ENCODE measurements at regions not wholly inside any gene's neighbourhood (a gene's known extent, or its start where the extent isn't known, plus 50 kb on each side); places are given as distances from the start of the nearest gene placed in this dataset.

DNA sequence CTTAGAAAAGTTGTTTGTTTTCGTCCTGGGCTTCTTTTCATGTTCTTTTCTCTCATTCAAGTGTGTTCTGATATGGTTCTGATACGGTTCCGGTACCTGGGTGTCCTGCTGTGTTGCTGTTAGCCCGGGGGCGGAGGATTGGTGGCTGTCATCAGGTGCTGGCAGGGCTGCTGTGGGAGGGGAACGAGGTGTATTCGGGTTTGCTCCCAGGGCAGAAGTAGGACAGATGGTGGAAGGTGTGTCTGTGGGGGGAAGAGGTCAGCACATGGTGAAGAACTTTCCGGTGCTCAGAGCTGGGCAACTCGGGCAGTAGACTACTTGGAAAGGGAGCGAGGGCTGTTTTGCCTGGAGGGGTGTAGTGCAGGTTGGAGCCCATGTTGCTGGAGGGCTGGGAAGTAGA lies 70.2 kb downstream of the SLC25A47 start:
- Histone ChIP-seq H3K4me1 (peaks cover 9 to 26% of the 10 kb centered on the region in 2 donors), H3K36me3 (no peaks in the 10 kb centered on the region), H3K27me3 (no peaks in the 10 kb centered on the region), H3K27ac (no peak overlapping the region), H3K9me3 (no peaks in the 10 kb centered on the region), H3K4me3 (no peak overlapping the region)
- TF ChIP-seq, protein P1, sequence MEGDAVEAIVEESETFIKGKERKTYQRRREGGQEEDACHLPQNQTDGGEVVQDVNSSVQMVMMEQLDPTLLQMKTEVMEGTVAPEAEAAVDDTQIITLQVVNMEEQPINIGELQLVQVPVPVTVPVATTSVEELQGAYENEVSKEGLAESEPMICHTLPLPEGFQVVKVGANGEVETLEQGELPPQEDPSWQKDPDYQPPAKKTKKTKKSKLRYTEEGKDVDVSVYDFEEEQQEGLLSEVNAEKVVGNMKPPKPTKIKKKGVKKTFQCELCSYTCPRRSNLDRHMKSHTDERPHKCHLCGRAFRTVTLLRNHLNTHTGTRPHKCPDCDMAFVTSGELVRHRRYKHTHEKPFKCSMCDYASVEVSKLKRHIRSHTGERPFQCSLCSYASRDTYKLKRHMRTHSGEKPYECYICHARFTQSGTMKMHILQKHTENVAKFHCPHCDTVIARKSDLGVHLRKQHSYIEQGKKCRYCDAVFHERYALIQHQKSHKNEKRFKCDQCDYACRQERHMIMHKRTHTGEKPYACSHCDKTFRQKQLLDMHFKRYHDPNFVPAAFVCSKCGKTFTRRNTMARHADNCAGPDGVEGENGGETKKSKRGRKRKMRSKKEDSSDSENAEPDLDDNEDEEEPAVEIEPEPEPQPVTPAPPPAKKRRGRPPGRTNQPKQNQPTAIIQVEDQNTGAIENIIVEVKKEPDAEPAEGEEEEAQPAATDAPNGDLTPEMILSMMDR (IDR thresholded peaks at IDR 0.05) = no peak
- no peak for ATAC-seq
- no peak for DNase-seq
- intact Hi-C loops (cut with DNase I) = no loop called here

DNA sequence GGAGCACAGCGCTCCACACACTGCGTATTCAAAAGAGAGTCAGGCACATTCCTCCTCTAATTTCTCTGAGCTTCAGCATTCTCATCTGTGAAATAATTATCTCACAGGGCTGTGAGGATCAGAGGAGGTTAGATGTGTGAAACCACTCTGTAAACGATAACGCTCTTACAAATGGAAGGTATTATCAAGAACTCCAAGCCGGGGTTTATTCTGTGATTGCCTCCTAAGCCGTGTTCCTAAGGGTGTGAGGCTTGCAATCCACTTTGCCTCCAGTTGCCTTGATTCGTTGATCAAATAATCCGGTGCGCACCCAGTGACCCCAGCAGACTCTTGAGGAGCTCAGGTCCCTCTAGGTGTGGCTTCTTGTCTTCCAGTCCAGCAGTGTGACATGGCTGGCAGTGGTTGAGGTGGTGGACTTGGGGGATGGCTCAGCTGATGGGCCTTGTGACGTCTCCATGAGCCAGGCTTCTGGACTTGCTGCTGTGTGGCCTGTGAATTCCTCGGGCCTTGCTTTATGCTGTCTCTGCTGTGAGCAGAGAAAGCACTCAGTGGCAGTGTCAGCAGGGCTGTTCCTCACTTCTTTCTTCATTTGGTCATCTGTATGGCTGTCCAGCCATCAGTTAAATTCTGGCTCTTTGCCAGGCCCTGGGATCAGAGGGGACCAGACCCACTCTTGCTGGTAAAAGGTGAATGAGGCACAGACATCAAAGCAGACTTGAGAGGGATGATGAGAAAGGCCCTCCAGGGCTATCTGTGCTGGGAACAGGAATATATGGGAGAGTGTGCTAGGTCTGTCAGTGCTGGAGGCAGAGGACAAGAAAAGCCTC lies 71.0 kb downstream of the SLC25A47 start:
- no peaks in the 10 kb centered on the region for H3K27me3 ChIP-seq
- intact Hi-C loops (cut with DNase I) = no loop called here
- H3K36me3 ChIP-seq = no peaks in the 10 kb centered on the region
- TF ChIP-seq, protein P1 (IDR thresholded peaks at IDR 0.05) = no peak
- peaks cover 9 to 24% of the 10 kb centered on the region in 2 donors for H3K4me1 ChIP-seq
- H3K9me3 ChIP-seq = no peaks in the 10 kb centered on the region
- no peak overlapping the region for H3K27ac ChIP-seq
- no peak for DNase-seq
- H3K4me3 ChIP-seq = no peak overlapping the region
- no peak for ATAC-seq

- H3K27me3 ChIP-seq = no peaks in the 10 kb centered on the region
- intact Hi-C loops (cut with DNase I) = no loop called here
- DNase-seq (no peak), ATAC-seq (no peak)
- H3K36me3 ChIP-seq = no peaks in the 10 kb centered on the region
- peaks cover 9 to 32% of the 10 kb centered on the region in 2 donors for H3K4me1 ChIP-seq
- H3K4me3 ChIP-seq = no peak overlapping the region
- H3K9me3 ChIP-seq = no peaks in the 10 kb centered on the region
- no peak overlapping the region for H3K27ac ChIP-seq
- TF ChIP-seq, protein P1 (IDR thresholded peaks at IDR 0.05) = no peak
Observed at GRCh38 chr14:100394886-100395672, 71.9 kb downstream of the SLC25A47 start.

DNA sequence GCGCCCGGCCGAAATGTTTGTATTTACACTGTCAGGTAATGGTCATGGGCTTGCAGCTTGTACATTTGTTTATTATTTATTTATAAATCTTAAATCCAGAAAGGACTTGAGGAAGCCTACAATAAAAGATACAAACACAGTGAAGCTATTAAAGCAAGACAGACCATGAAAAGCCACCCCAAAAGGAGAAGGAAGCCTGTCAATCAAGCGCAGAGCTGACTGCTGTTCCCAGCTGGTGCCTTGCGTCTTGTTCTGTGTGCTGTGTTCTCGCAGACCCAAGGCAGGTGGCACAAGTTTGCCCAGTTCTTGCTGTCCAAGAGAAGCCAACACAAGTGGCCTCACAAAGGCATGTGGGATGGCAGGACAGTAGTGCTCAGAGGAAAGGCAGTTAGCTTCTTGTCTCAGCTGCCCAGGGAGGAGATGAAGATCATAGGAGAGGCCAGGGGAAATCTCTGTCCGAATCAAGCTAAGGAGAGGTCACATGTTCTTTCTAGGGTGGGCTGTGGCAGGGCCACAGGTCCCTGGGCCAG lies 73.2 kb downstream of the SLC25A47 start:
- intact Hi-C loops (cut with DNase I) = no loop called here
- H3K27me3 ChIP-seq = no peaks in the 10 kb centered on the region
- DNase-seq (no peak), ATAC-seq (no peak)
- no peaks in the 10 kb centered on the region for H3K9me3 ChIP-seq
- no peak overlapping the region for H3K27ac ChIP-seq
- H3K4me3 ChIP-seq = no peak overlapping the region
- H3K36me3 ChIP-seq = no peaks in the 10 kb centered on the region
- TF ChIP-seq, protein P1 (IDR thresholded peaks at IDR 0.05) = no peak
- peaks cover 9 to 24% of the 10 kb centered on the region in 2 donors for H3K4me1 ChIP-seq

DNA sequence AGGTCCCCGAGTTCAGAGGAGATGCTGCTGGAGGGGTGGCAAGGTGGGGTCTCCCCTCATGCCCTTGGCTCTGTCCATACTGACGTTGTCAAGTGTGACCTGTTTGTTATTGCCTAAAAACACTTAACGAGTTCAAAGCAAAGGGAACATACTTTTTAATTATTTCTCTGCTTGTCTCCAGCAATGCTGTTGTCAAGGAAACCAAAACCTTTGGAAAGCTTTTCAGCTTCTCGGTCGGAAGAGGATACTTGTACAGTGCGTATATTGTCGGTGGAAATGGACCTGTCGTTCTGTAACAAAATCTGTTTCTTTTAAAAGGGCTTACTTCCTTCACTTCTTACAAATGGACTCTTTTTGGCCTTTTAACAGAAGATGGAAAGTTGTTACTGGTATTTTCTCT lies 73.9 kb downstream of the SLC25A47 start:
- ATAC-seq (no peak), DNase-seq (no peak)
- TF ChIP-seq, protein P1 (IDR thresholded peaks at IDR 0.05) = no peak
- Histone ChIP-seq H3K27me3 (no peaks in the 10 kb centered on the region), H3K36me3 (no peaks in the 10 kb centered on the region), H3K27ac (no peak overlapping the region), H3K4me3 (no peak overlapping the region), H3K9me3 (no peaks in the 10 kb centered on the region), H3K4me1 (peaks cover 9 to 27% of the 10 kb centered on the region in 2 donors)
- intact Hi-C loops (cut with DNase I) = no loop called here
